KMS-11 (cell line): ENCODE measurements at regions not wholly inside any gene's neighbourhood (a gene's known extent, or its start where the extent isn't known, plus 50 kb on each side); places are given as distances from the start of the nearest gene placed in this dataset.

Source experiments
- H2AFZ ChIP-seq: fragments of 200-600 bp; sonication (generic); 2 replicates; pipeline ENCODE4 v1.6.1; 2016; ENCODE audit warnings: antibody characterized with exemption, mixed run types, low read depth
- H3K27ac ChIP-seq: fragments of 200-600 bp; sonication (generic); 2 replicates; pipeline ENCODE4 v1.6.1; 2016; ENCODE audit warnings: mild to moderate bottlenecking, mixed run types
- H3K27me3 ChIP-seq: fragments of 200-600 bp; sonication (generic); 2 replicates; pipeline ENCODE4 v1.6.1; 2017; ENCODE audit warnings: mild to moderate bottlenecking, low read depth, mixed run types, moderate library complexity; ENCODE audit not compliant: insufficient read depth
- H3K36me3 ChIP-seq: fragments of 200-600 bp; sonication (generic); 2 replicates; pipeline ENCODE4 v1.6.1; 2017; ENCODE audit warnings: mild to moderate bottlenecking, mixed run types; ENCODE audit not compliant: insufficient read depth
- H3K4me1 ChIP-seq: fragments of 200-600 bp; sonication (generic); 2 replicates; pipeline ENCODE4 v1.6.1; 2016; ENCODE audit warnings: mild to moderate bottlenecking, low read depth, mixed run types; ENCODE audit not compliant: poor library complexity, severe bottlenecking
- H3K4me2 ChIP-seq: fragments of 200-600 bp; sonication (generic); 2 replicates; pipeline ENCODE4 v1.7.0; 2016; ENCODE audit warnings: mild to moderate bottlenecking, mixed run types
- H3K4me3 ChIP-seq: fragments of 200-600 bp; sonication (generic); IDR thresholded peaks from 2 replicates; pipeline ENCODE4 v1.6.1; 2017; ENCODE audit warnings: low read depth, low read length, mixed read lengths; ENCODE audit not compliant: insufficient read depth
- H3K79me2 ChIP-seq: fragments of 200-600 bp; sonication (generic); 2 replicates; pipeline ENCODE4 v1.6.1; 2016; ENCODE audit warnings: low read depth, mixed run types; ENCODE audit not compliant: insufficient read depth
- H3K9ac ChIP-seq: fragments of 200-600 bp; sonication (generic); 2 replicates; pipeline ENCODE4 v1.6.1; 2016; ENCODE audit warnings: mild to moderate bottlenecking, mixed run types
- H4K20me1 ChIP-seq: fragments of 200-600 bp; sonication (generic); 2 replicates; pipeline ENCODE4 v1.6.1; 2016; ENCODE audit warnings: mild to moderate bottlenecking, mixed run types; ENCODE audit not compliant: insufficient read depth
- CTCF ChIP-seq: fragments of 200-600 bp; sonication (generic); conservative IDR thresholded peaks from 2 replicates; pipeline ENCODE4 v1.6.1; 2017; ENCODE audit warnings: low read depth, mild to moderate bottlenecking, antibody characterized with exemption, low read length, moderate library complexity, mixed read lengths

GRCh38 chr9:103364753-103365152 lies 369.6 kb downstream of the CYLC2 start:
- Histone ChIP-seq H3K79me2 (no peaks in the 10 kb centered on the region), H3K36me3 (no peaks in the 10 kb centered on the region), H3K27me3 (no peaks in the 10 kb centered on the region), H3K4me3 (no peak overlapping the region), H3K4me1 (no peaks in the 10 kb centered on the region), H2AFZ (no peak overlapping the region), H3K4me2 (no peak overlapping the region), H4K20me1 (no peaks in the 10 kb centered on the region), H3K9ac (no peak overlapping the region), H3K27ac (no peak overlapping the region)
- TF ChIP-seq CTCF, result no peak

GRCh38 chr9:103371152-103371551 lies 376.0 kb downstream of the CYLC2 start:
- Histone ChIP-seq H3K27me3 (no peaks in the 10 kb centered on the region), H2AFZ (no peak overlapping the region), H4K20me1 (no peaks in the 10 kb centered on the region), H3K36me3 (no peaks in the 10 kb centered on the region), H3K4me3 (no peak overlapping the region), H3K27ac (no peak overlapping the region), H3K4me2 (no peak overlapping the region), H3K79me2 (no peaks in the 10 kb centered on the region), H3K4me1 (no peaks in the 10 kb centered on the region), H3K9ac (no peak overlapping the region)
- TF ChIP-seq CTCF, result no peak

- no peaks in the 10 kb centered on the region for H3K79me2 ChIP-seq
- no peaks in the 10 kb centered on the region for H3K27me3 ChIP-seq
- no peak overlapping the region for H3K9ac ChIP-seq
- H3K36me3 ChIP-seq, result no peaks in the 10 kb centered on the region
- H2AFZ ChIP-seq, result no peak overlapping the region
- no peaks in the 10 kb centered on the region for H3K4me1 ChIP-seq
- no peak overlapping the region for H3K27ac ChIP-seq
- H4K20me1 ChIP-seq, result no peaks in the 10 kb centered on the region
- no peak overlapping the region for H3K4me2 ChIP-seq
- TF ChIP-seq CTCF, result no peak
- no peak overlapping the region for H3K4me3 ChIP-seq
Measured at GRCh38 chr9:103372828-103373227, 377.7 kb downstream of the CYLC2 start.

- H3K9ac ChIP-seq, result no peak overlapping the region
- no peaks in the 10 kb centered on the region for H3K4me1 ChIP-seq
- H3K27me3 ChIP-seq, result no peaks in the 10 kb centered on the region
- H4K20me1 ChIP-seq, result no peaks in the 10 kb centered on the region
- no peak overlapping the region for H3K4me2 ChIP-seq
- H2AFZ ChIP-seq, result no peak overlapping the region
- no peak overlapping the region for H3K27ac ChIP-seq
- H3K79me2 ChIP-seq, result no peaks in the 10 kb centered on the region
- no peak overlapping the region for H3K4me3 ChIP-seq
- no peak for TF ChIP-seq CTCF
- H3K36me3 ChIP-seq, result no peaks in the 10 kb centered on the region
Measured at GRCh38 chr9:103377667-103378066, 382.5 kb downstream of the CYLC2 start.
